K562 (cell line): ENCODE measurements at regions not wholly inside any gene's neighbourhood (a gene's known extent, or its start where the extent isn't known, plus 50 kb on each side); places are given as distances from the start of the nearest gene placed in this dataset.

Source experiments
- ILF3 ChIP-seq: fragments of 450-650 bp; IDR thresholded peaks from 2 replicates; pipeline ENCODE4 v1.6.1; 2018; ENCODE audit warnings: antibody characterized with exemption, mild to moderate bottlenecking, moderate library complexity, borderline replicate concordance
- MYNN ChIP-seq, 2 experiments: sonication (generic); formaldehyde crosslinking in 1 of 2; IDR thresholded peaks; 2 replicates each; pipeline versions ENCODE4 v1.5.0 to v1.6.1; 2016 to 2020; ENCODE audit warnings: antibody characterized with exemption in 1 of 2, missing genetic modification reagents in 1 of 2
- NR2F6 ChIP-seq: fragments of 450-650 bp; formaldehyde crosslinking; IDR thresholded peaks from 2 replicates; pipeline ENCODE4 v1.4.0; 2020; ENCODE audit warnings: mild to moderate bottlenecking
- NRF1 ChIP-seq, 2 experiments: fragments of 450-650 bp; IDR thresholded peaks in 1 of 2; conservative IDR thresholded peaks in 1 of 2; 2 replicates each; pipeline ENCODE4 v1.6.1; 2014; ENCODE audit warnings: mild to moderate bottlenecking in 2 of 2
- RREB1 ChIP-seq: fragments of 250-450 bp; sonication (Bioruptor Pico); IDR thresholded peaks from 2 replicates; pipeline ENCODE4 v1.4.0; 2020
- ZNF280A ChIP-seq: fragments of 450-650 bp; IDR thresholded peaks from 2 replicates; pipeline ENCODE4 v1.6.1; 2018; ENCODE audit warnings: mild to moderate bottlenecking, low read depth; ENCODE audit not compliant: partially characterized antibody
- ZNF444 ChIP-seq: fragments of 250-450 bp; sonication (Bioruptor Pico); IDR thresholded peaks from 2 replicates; pipeline ENCODE4 v1.4.0; 2020; ENCODE audit warnings: mild to moderate bottlenecking, moderate library complexity
- ZNF780A ChIP-seq: fragments of 250-450 bp; sonication (Bioruptor Pico); IDR thresholded peaks from 2 replicates; pipeline ENCODE4 v1.5.0; 2021; ENCODE audit warnings: mild to moderate bottlenecking

- TF ChIP-seq ZNF280A (no peak), ZNF780A (CRISPR knock-in tag) (no peak), ZNF444 (CRISPR knock-in tag) (no peak), RREB1 (CRISPR knock-in tag) (no peak), NRF1 (conservative IDR thresholded peaks at IDR 0.05 in 1 of 2, IDR thresholded peaks at IDR 0.05 in 1 of 2) (no peak), MYNN (IDR thresholded peaks at IDR 0.05) (no peak), MYNN (CRISPR knock-in tag; IDR thresholded peaks at IDR 0.05) (no peak), NR2F6 (CRISPR knock-in tag) (no peak), ILF3 (no peak)
Observed at GRCh38 chr5:135723491-135723890, 111.0 kb upstream of the SLC25A48 start (continued).
